Chondrocyte (in vitro differentiated cells): ENCODE measurements at regions not wholly inside any gene's neighbourhood (a gene's known extent, or its start where the extent isn't known, plus 50 kb on each side); places are given as distances from the start of the nearest gene placed in this dataset.

ENCODE experiments used
- DNase-seq: peaks from one replicate; pipeline ENCODE4 v3.0.0; 2021; ENCODE audit warnings: mixed read lengths, low spot score
- H3K27ac Mint-ChIP-seq: one replicate; pipeline ENCODE4 v1.8.0; 2021; ENCODE audit warnings: mild to moderate bottlenecking, moderate library complexity, mixed read lengths; ENCODE audit not compliant: unreplicated experiment
- H3K27me3 Mint-ChIP-seq: 2 replicates; pipeline ENCODE4 v1.8.0; 2021; ENCODE audit warnings: low read depth, mixed read lengths
- H3K36me3 Mint-ChIP-seq: 2 replicates; pipeline ENCODE4 v1.8.0; 2021; ENCODE audit warnings: low read depth, mixed read lengths
- H3K4me1 Mint-ChIP-seq: 2 replicates; pipeline ENCODE4 v1.8.0; 2021; ENCODE audit warnings: low read depth, mild to moderate bottlenecking, mixed read lengths
- H3K4me3 Mint-ChIP-seq: one replicate; pipeline ENCODE4 v1.8.0; 2021; ENCODE audit warnings: mild to moderate bottlenecking, moderate library complexity, mixed read lengths; ENCODE audit not compliant: unreplicated experiment
- H3K9me3 Mint-ChIP-seq: 2 replicates; pipeline ENCODE4 v1.8.0; 2021; ENCODE audit warnings: low read depth, mixed read lengths
- CTCF ChIP-seq: fragments of 200-600 bp; sonication (generic); IDR thresholded peaks from 2 replicates; pipeline ENCODE4 v1.5.0; 2021; ENCODE audit warnings: antibody characterized with exemption, mild to moderate bottlenecking, moderate library complexity

DNA sequence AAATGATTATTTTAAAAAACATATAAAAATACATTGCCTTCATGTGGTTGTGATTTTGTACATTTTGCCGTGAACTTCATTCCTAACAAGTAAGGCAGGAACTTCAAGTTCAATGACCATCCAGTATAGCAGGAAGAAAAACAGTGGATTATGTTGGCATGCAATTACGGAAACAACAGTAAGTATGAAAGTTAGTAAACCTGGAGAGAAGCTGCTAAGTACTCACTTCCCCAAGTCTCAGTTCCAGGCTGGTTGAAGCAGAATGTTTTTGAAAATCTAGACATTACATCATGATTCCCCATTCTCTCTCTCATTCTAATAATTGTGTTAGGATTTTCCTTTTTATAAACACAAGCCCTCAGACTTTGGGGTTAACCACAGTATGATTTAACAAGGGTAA is 987.1 kb upstream of the KLHL29 start:
- DNase-seq, result no peak
- no peak for TF ChIP-seq CTCF
- Mint-ChIP-seq H3K36me3 (no peaks in the 10 kb centered on the region), H3K4me1 (no peaks in the 10 kb centered on the region), H3K9me3 (no peaks in the 10 kb centered on the region), H3K27me3 (peaks cover 2% of the 10 kb centered on the region), H3K4me3 (no peak overlapping the region), H3K27ac (no peak overlapping the region)

GRCh38 chr2:22403748-22404147 is 981.2 kb upstream of the KLHL29 start:
- Mint-ChIP-seq H3K36me3 (no peaks in the 10 kb centered on the region), H3K9me3 (no peaks in the 10 kb centered on the region), H3K4me1 (no peaks in the 10 kb centered on the region), H3K4me3 (no peak overlapping the region), H3K27ac (no peak overlapping the region), H3K27me3 (no peaks in the 10 kb centered on the region)
- DNase-seq, result no peak
- TF ChIP-seq CTCF, result no peak

GRCh38 chr2:22406625-22407024 is 978.4 kb upstream of the KLHL29 start:
- H3K4me3 Mint-ChIP-seq, result no peak overlapping the region
- H3K36me3 Mint-ChIP-seq, result no peaks in the 10 kb centered on the region
- no peak for DNase-seq
- no peaks in the 10 kb centered on the region for H3K9me3 Mint-ChIP-seq
- H3K27ac Mint-ChIP-seq, result no peak overlapping the region
- no peak for TF ChIP-seq CTCF
- H3K4me1 Mint-ChIP-seq, result no peaks in the 10 kb centered on the region
- no peaks in the 10 kb centered on the region for H3K27me3 Mint-ChIP-seq

DNA sequence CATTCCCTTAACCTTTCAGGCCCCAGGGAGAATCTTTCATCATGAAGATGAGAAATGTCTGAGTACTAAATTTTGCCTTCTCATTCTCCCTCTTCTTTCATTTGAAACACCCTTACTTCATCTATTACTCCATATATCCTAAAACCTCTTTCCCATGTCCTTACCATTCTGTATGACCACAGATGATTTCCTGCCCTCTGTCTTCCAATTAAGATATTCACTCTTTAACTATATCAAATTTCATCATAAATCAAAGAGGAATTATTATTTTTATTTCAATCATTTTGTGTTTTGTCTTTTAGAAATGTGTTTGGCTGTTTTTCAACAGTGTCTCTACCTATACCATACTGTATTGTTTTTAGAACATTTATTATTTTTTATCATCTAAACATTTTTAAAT is 964.9 kb upstream of the KLHL29 start:
- Mint-ChIP-seq H3K9me3 (peaks cover 22% of the 10 kb centered on the region), H3K27me3 (no peaks in the 10 kb centered on the region), H3K27ac (no peak overlapping the region), H3K4me1 (no peaks in the 10 kb centered on the region), H3K4me3 (no peak overlapping the region), H3K36me3 (no peaks in the 10 kb centered on the region)
- DNase-seq, result no peak
- no peak for TF ChIP-seq CTCF

GRCh38 chr2:22442051-22442450 is 942.9 kb upstream of the KLHL29 start:
- DNase-seq, result no peak
- H3K9me3 Mint-ChIP-seq, result peaks cover under 1% of the 10 kb centered on the region
- peaks cover 6% of the 10 kb centered on the region for H3K27me3 Mint-ChIP-seq
- no peak for TF ChIP-seq CTCF
- H3K27ac Mint-ChIP-seq, result no peak overlapping the region
- H3K4me1 Mint-ChIP-seq, result no peaks in the 10 kb centered on the region
- no peaks in the 10 kb centered on the region for H3K36me3 Mint-ChIP-seq
- no peak overlapping the region for H3K4me3 Mint-ChIP-seq
